Progenitor cell of endocrine pancreas (in vitro differentiated cells): ENCODE measurements at regions not wholly inside any gene's neighbourhood (a gene's known extent, or its start where the extent isn't known, plus 50 kb on each side); places are given as distances from the start of the nearest gene placed in this dataset.

Source experiments
- DNase-seq: peaks from one replicate; pipeline ENCODE4 v3.0.0; 2021; ENCODE audit warnings: low spot score; ENCODE audit not compliant: unreplicated experiment
- H3K27ac Mint-ChIP-seq: 2 replicates; pipeline ENCODE4 v1.8.0; 2021; ENCODE audit warnings: mild to moderate bottlenecking, moderate library complexity, mixed read lengths
- H3K27me3 Mint-ChIP-seq: 2 replicates; pipeline ENCODE4 v1.8.0; 2021; ENCODE audit warnings: mixed read lengths
- H3K36me3 Mint-ChIP-seq: 2 replicates; pipeline ENCODE4 v1.8.0; 2022; ENCODE audit warnings: mixed read lengths; ENCODE audit not compliant: insufficient read depth
- H3K4me1 Mint-ChIP-seq: 2 replicates; pipeline ENCODE4 v1.8.0; 2021; ENCODE audit warnings: low read depth, mixed read lengths
- H3K4me3 Mint-ChIP-seq: 2 replicates; pipeline ENCODE4 v1.8.0; 2021; ENCODE audit warnings: low read depth, mild to moderate bottlenecking, moderate library complexity, mixed read lengths
- H3K9me3 Mint-ChIP-seq: 2 replicates; pipeline ENCODE4 v1.8.0; 2021; ENCODE audit warnings: low read depth, mixed read lengths
- TF ChIP-seq, protein P1 (sequence below): fragments of 200-600 bp; sonication (generic); IDR thresholded peaks from one replicate; pipeline ENCODE4 v1.5.0; 2021; ENCODE audit warnings: antibody characterized with exemption, mild to moderate bottlenecking; ENCODE audit not compliant: unreplicated experiment

GRCh38 chr5:176162888-176163287 is 75.3 kb upstream of the SIMC1 start:
- peaks cover 15% of the 10 kb centered on the region for H3K27me3 Mint-ChIP-seq
- peaks cover 2% of the 10 kb centered on the region for H3K4me1 Mint-ChIP-seq
- no peak overlapping the region for H3K27ac Mint-ChIP-seq
- H3K36me3 Mint-ChIP-seq = no peaks in the 10 kb centered on the region
- no peaks in the 10 kb centered on the region for H3K9me3 Mint-ChIP-seq
- H3K4me3 Mint-ChIP-seq = no peak overlapping the region
- no peak for DNase-seq
- TF ChIP-seq, protein P1, sequence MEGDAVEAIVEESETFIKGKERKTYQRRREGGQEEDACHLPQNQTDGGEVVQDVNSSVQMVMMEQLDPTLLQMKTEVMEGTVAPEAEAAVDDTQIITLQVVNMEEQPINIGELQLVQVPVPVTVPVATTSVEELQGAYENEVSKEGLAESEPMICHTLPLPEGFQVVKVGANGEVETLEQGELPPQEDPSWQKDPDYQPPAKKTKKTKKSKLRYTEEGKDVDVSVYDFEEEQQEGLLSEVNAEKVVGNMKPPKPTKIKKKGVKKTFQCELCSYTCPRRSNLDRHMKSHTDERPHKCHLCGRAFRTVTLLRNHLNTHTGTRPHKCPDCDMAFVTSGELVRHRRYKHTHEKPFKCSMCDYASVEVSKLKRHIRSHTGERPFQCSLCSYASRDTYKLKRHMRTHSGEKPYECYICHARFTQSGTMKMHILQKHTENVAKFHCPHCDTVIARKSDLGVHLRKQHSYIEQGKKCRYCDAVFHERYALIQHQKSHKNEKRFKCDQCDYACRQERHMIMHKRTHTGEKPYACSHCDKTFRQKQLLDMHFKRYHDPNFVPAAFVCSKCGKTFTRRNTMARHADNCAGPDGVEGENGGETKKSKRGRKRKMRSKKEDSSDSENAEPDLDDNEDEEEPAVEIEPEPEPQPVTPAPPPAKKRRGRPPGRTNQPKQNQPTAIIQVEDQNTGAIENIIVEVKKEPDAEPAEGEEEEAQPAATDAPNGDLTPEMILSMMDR = no peak

- Mint-ChIP-seq H3K36me3 (no peaks in the 10 kb centered on the region), H3K4me1 (peaks cover 2% of the 10 kb centered on the region), H3K9me3 (no peaks in the 10 kb centered on the region), H3K27me3 (peaks cover 46% of the 10 kb centered on the region), H3K27ac (no peak overlapping the region), H3K4me3 (no peak overlapping the region)
- DNase-seq = no peak
- TF ChIP-seq, protein P1 = no peak
Measured at GRCh38 chr5:176166427-176166826, 71.8 kb upstream of the SIMC1 start.

GRCh38 chr5:176167800-176168199 is 70.4 kb upstream of the SIMC1 start:
- DNase-seq = no peak
- Mint-ChIP-seq H3K9me3 (no peaks in the 10 kb centered on the region), H3K4me3 (no peak overlapping the region), H3K36me3 (no peaks in the 10 kb centered on the region), H3K27me3 (peaks cover 54% of the 10 kb centered on the region), H3K4me1 (peaks cover 2% of the 10 kb centered on the region), H3K27ac (no peak overlapping the region)
- TF ChIP-seq, protein P1 = no peak

DNA sequence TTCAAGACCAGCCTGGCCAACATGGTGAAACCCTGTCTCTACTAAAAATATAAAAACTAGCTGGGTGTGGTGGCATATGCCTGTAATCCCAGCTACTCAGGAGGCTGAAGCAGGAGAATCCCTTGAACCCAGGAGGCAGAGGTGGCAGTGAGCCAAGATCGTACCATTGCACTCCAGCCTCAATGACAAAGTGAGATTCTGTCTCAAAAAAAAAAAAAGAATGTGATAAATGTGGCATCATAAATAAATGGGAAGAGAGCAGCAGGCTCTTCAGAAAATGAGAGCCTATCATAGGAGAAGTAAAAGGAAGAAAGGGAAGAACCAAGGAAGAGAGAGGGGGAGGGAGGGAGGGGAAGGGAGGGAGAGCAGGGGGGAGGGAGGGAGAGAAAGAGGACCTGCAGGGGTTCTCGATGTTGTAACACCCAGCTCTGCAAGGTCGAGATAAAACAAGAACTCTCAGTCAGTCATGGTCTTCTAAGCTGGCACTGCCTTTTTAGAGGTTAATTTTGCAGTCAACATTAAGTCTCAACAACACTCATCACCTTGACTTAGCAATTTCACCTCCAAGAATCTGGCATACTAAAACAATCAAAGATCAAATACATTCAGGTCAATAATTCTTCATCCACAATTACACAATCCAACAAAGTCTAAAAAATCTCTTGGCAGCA is 68.7 kb upstream of the SIMC1 start:
- DNase-seq = no peak
- no peak overlapping the region for H3K27ac Mint-ChIP-seq
- TF ChIP-seq, protein P1 = no peak
- H3K4me1 Mint-ChIP-seq = peaks cover 2% of the 10 kb centered on the region
- no peaks in the 10 kb centered on the region for H3K36me3 Mint-ChIP-seq
- H3K4me3 Mint-ChIP-seq = no peak overlapping the region
- H3K27me3 Mint-ChIP-seq = peaks cover 62% of the 10 kb centered on the region
- no peaks in the 10 kb centered on the region for H3K9me3 Mint-ChIP-seq

DNA sequence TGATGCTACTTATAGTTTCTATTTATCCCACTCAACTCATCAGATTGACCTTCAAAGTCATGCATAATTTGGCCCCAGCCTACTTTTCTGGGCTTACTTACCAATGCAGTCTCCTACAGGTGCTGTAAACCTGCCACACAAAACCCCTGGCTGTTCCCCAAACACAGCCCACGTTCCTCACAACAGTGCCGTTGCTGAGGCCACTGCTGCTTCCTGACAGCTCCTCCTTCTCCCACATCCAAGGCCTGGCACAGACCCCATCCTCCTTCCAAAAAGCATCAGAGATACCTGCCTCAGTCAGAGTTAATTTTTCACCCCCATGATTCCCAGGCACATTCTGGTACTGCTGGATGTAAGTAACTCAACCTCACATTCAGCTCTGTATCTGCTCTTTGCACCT is 68.1 kb upstream of the SIMC1 start:
- Mint-ChIP-seq H3K4me3 (no peak overlapping the region), H3K36me3 (no peaks in the 10 kb centered on the region), H3K27ac (no peak overlapping the region), H3K27me3 (peaks cover 65% of the 10 kb centered on the region), H3K9me3 (no peaks in the 10 kb centered on the region), H3K4me1 (peaks cover 2% of the 10 kb centered on the region)
- DNase-seq = no peak
- TF ChIP-seq, protein P1 = no peak
